Fibroblast of the conjunctiva (primary cell): ENCODE measurements at regions not wholly inside any gene's neighbourhood (a gene's known extent, or its start where the extent isn't known, plus 50 kb on each side); places are given as distances from the start of the nearest gene placed in this dataset.
"Not testable (repeated sequence)": the region's sequence is repeated elsewhere in the genome, so short reads cannot be mapped to it uniquely, and the experiment has no call there.

Experiments used
- DNase-seq: peaks from one replicate; pipeline ENCODE4 v3.0.0-alpha.2; 2010; ENCODE audit warnings: low read depth

GRCh38 chr2:184339966-184340365 is 258.4 kb upstream of the ZNF804A start:
- DNase-seq = no peak

GRCh38 chr2:184346338-184346862 is 251.9 kb upstream of the ZNF804A start:
- DNase-seq = no peak

GRCh38 chr2:184351126-184351525 is 247.2 kb upstream of the ZNF804A start:
- DNase-seq = no peak

- DNase-seq = no peak
Measured at GRCh38 chr2:184357033-184357432, 241.3 kb upstream of the ZNF804A start.

GRCh38 chr2:184359379-184359778 is 238.9 kb upstream of the ZNF804A start:
- DNase-seq = no peak

GRCh38 chr2:184363213-184363612 is 235.1 kb upstream of the ZNF804A start:
- DNase-seq = no peak

- no peak for DNase-seq
Measured at GRCh38 chr2:184367211-184367610, 231.1 kb upstream of the ZNF804A start.

GRCh38 chr2:184369307-184369706 is 229.0 kb upstream of the ZNF804A start:
- no peak for DNase-seq

- no peak for DNase-seq
Measured at GRCh38 chr2:184370954-184371353, 227.4 kb upstream of the ZNF804A start.

GRCh38 chr2:184371641-184372040 is 226.7 kb upstream of the ZNF804A start:
- DNase-seq = no peak

GRCh38 chr2:184372484-184372883 is 225.8 kb upstream of the ZNF804A start:
- DNase-seq = no peak

GRCh38 chr2:184394642-184395041 is 203.7 kb upstream of the ZNF804A start:
- no peak for DNase-seq

GRCh38 chr2:184402381-184402780 is 195.9 kb upstream of the ZNF804A start:
- no peak for DNase-seq

GRCh38 chr2:184407041-184407630 is 191.2 kb upstream of the ZNF804A start:
- DNase-seq = not testable (repeated sequence)

GRCh38 chr2:184410160-184410559 is 188.2 kb upstream of the ZNF804A start:
- DNase-seq = no peak

GRCh38 chr2:184413221-184413620 is 185.1 kb upstream of the ZNF804A start:
- no peak for DNase-seq

GRCh38 chr2:184413671-184414229 is 184.6 kb upstream of the ZNF804A start:
- DNase-seq = no peak

- no peak for DNase-seq
Measured at GRCh38 chr2:184416146-184416913, 182.0 kb upstream of the ZNF804A start.

- no peak for DNase-seq
Measured at GRCh38 chr2:184419744-184420143, 178.6 kb upstream of the ZNF804A start.

- DNase-seq = not testable (repeated sequence)
Measured at GRCh38 chr2:184421456-184421855, 176.9 kb upstream of the ZNF804A start.

GRCh38 chr2:184425083-184425482 is 173.2 kb upstream of the ZNF804A start:
- DNase-seq = no peak

GRCh38 chr2:184444217-184444616 is 154.1 kb upstream of the ZNF804A start:
- DNase-seq = no peak

- DNase-seq = no peak
Measured at GRCh38 chr2:184444623-184445223, 153.6 kb upstream of the ZNF804A start.
